Left hindlimb (tissue), 1 donor: ENCODE measurements at regions not wholly inside any gene's neighbourhood (a gene's known extent, or its start where the extent isn't known, plus 50 kb on each side); places are given as distances from the start of the nearest gene placed in this dataset.

ENCODE experiments used
- DNase-seq: peaks from one replicate; pipeline ENCODE4 v3.0.0-alpha.2; 2018

DNA sequence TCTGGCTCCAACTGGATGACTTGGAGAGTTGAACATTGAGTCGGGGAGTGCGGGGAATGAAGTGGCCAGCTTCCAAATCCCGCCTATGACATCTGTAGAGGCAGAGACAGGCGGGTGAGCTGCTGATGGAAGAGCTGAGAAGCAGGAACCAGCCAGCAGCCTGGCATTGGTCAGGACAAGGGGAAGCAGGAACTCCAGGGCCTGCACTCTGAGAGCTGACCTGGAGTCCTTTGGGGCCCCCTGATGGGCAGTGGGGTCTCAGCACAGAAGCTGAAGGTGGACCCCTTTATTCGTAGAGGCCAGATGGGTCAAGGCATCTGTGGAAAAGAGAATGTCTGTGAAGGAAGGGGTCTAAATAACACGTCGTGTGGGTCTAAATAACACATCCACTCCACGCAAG is 57.0 kb downstream of the SEC61G start:
- DNase-seq: no peak

GRCh38 chr7:54699715-54700114 is 59.3 kb downstream of the SEC61G start:
- DNase-seq: no peak

DNA sequence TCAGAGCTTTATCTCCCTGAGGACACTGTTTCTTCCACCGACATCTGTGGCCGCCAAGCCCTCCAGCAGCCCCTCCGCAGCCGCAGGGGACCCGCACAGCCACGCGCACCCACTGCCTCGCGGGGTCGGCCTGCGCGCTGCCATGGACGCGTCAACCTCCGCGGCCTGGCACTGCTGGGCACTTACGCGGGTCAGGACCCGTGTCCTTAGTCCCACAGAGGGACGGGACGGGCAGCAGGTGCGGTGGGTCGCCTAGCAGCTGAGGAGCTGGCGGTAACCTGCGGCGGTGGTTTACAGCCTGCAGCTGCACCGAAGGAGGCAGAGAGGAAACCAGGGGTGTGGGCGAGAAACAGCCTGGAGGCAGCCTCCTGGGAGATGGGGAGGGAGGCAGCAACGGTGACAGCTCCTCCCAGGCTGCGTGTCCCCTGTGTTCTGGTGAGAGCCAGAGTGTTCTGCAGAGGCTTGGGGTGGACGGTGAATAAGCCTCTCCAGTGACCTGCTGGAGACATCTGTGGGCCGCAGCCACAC is 61.3 kb downstream of the SEC61G start:
- no peak for DNase-seq

GRCh38 chr7:54690892-54691291 is 68.1 kb downstream of the SEC61G start:
- DNase-seq: no peak

GRCh38 chr7:54690050-54690443 is 69.0 kb downstream of the SEC61G start:
- DNase-seq: no peak

DNA sequence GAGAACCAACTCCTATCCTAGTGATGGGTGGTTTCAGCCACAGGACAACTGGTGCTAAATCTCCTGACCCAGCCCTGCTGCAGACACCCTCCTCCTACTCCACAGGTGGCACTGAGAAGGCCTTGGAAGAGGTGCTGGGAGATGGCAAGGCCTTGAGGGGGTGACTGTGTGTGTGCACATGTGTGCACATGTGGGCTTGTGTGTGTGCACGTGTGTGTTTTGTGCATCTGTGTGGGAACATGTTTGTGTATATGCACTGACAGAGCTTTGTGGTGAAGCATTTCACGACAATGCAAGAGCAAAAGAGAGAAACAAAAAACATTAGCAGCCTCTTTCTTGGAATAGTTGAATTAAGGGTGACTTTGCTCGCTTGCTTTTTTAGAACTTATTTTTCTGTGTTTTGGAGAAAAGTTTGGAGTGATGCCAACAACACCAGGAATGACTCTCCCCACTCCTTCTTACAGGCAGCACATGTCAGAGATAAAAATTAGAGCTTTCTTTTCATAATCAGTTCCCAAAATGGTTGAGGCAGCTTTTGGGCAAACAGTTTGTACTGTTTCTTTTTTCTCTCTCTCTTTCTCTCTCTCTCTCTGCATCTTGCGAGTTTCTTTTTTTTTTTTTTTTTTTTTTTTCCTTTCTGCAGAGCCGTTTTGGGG is 69.5 kb downstream of the SEC61G start:
- DNase-seq: no peak

GRCh38 chr7:54687462-54688212 is 71.4 kb downstream of the SEC61G start:
- no peak for DNase-seq

- no peak for DNase-seq
These were observed 78.5 kb downstream of the SEC61G start for GRCh38 chr7:54680377-54681005.

DNA sequence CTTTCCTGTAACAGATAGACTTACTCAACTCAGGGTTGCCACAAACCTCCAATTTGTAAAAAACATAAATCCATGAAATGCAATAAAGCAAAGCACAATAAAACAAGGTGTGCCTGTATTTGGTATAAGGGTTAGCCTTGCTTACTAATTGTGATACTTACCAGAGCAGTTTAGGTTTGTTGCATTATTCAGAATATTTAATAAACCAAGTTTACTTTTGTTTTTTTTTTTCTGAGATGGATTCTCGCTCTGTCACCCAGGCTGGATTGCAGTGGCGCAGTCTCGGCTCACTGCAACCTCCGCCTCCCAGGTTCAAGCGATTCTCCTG is 79.6 kb downstream of the SEC61G start:
- DNase-seq: no peak

DNA sequence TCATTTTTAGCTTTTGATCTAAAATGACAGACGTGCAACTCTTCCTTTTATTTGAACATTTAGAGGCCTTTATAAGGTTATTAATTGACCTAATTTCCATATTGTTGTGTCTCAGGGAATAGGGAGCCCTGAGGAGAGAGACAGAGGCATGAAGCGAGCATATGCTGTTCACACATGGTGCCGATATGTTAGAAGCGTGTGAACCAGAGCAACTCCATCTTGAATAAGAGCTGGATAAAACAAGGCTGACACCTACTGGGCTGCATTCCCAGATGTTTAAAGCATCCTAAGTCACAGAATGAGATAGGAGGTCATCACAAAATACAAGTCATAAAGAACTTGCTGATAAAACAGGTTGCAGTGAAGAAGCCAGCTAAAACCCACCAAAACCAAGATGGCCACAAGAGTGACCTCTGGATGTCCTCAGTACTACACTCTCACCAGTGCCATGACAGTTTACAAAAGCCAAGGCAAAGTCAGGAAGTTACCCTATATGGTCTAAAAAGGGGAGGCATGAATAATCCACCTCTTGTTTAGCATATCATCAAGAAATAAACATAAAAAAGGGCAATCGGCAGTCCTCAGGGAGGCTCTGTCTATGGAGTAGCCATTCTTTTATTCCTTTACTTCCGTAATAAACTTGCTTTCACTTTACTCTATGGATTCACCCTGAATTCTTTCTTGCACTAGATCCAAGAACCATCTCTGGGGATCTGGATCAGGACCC is 80.1 kb downstream of the SEC61G start:
- no peak for DNase-seq

DNA sequence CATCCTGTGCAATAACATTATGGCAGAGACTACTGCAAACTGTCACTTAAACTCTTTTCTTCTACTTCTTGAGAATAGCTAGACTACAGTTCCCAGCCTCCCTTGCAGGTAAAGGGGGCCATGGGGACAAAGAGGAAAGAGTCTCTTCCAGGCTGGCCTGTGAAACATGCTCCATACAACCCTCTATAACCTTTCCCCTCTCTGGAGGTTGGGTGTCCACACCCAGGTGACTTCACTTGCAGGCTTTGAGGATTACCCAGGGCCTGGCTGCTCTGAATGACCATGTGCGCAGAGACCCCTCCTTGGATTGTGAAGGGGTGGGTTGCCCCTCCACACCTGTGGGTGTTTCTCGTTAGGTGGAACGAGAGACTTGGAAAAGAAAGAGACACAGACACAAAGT is 84.1 kb downstream of the SEC61G start:
- DNase-seq: no peak

DNA sequence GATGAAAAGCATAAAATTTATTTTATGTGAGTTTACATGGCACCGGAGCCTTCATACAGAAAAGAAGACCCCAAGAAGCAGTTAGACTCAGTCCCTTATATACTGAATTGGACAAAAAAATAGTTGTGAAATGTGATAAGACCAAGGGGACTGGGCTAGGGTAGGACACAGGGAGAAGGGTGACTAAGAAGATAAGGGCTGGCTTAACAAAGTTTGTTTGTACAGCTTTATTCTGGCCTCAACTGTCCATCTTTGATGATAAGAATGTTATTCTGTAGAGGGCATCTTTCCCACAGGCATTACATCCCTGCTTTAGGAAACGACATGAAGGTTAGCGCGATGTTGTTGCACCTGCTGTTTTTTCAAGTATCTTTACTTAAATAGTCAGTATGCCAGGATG is 86.5 kb downstream of the SEC61G start:
- no peak for DNase-seq

GRCh38 chr7:54664235-54665228 is 94.5 kb downstream of the SEC61G start:
- DNase-seq: peak; percentile 69

DNA sequence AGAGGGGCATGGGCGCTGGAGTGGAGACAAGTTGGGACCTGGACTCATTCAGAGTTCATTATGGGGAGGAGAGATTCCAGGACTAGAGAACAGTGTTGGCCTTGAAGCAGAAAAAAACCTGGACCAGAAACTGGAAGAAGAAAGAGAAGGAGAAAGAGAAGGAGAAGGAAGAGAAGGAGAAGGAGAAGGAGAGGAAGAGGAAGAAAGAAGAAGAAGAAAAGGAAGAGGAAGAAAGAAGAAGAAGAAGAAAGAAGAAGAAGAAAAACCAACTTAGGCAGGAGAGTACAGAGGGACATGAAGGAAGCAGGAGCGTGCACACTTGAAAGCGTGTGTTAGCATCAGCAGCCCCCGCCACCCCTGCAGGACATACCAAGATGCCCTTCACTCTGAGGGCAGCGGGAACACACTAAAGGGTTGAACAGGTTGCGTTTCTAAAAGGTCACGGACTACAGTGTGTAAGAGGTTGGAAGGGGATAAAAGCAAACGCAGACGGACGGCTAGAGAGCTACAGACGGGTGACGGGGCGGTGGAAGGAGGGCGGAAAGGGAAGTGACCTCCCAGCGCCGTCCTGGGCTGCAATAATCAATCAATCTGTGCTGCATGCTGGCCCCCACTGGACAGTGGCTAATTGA is 95.3 kb downstream of the SEC61G start:
- no peak for DNase-seq

DNA sequence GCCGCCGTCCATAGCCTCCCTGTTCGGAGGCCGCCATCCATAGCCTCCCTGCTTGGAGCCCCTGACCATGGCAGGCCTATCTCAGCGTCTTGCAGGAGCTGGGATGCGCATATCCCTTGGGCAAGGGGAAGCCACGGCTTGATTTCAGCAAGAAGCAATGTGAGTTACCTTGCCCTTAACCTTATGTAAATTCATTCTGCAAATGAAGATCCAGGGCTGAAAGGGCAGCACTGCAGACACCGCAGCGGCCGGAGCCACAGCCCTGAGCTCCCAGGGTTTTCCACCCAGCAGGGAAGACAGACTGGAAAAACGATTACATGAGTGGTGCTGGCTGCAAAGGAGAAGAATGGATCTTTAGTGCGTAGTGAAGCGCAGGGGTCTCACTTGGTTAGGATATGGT is 95.8 kb downstream of the SEC61G start:
- no peak for DNase-seq

GRCh38 chr7:54662701-54663100 is 96.3 kb downstream of the SEC61G start:
- DNase-seq: no peak

GRCh38 chr7:54653905-54654304 is 105.1 kb downstream of the SEC61G start:
- no peak for DNase-seq

DNA sequence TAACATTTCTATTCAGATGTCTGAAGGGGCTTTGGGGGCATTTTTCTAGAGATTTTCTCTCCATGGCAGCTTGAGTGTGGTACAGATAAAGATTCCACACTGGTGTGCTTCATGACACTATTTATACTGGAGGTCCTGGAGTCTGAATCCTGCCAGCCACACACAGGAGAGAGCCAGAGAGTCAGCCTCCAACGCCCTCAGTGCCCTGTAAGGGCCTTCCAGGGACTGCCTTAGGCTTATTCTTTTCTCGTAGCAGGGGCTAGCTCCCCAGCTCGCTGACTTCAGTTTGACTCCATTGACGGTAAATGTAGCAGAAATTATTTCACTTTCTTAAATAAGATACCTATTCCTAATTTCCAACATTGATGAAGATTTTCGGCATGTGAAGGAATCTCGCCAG is 100.9 kb downstream of the VSTM2A start:
- no peak for DNase-seq

DNA sequence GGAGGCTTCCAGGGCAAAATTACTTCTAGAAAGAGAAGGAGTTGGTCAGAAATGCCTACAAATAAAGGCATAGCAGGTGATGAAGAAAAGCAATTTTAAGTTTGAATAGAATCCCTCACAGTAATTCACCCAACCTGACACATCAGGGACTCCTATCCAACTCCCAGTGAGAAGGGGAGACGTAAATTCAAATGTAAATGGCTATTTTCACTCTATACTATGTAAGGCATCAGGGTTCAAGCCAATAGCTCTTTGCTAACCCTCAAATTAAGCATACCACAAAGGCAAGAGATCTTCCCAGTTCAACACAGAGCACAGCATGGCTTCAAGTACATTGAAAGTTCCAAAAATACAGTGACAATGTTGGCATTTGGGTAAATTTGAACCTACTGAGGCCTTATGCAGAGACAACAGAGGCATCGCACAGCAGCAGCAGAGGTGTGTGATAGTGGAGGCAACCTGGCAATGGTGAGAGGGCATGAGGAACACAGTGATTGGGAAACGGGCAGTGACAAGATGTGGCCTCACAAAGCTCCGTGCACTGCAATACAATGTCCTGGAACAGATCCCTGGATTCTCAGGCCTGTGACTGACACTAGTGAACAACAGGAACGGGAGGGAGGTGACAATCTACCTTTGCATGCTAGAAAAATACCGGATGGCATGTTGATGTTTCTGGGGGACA is 95.7 kb downstream of the VSTM2A start:
- DNase-seq: no peak

DNA sequence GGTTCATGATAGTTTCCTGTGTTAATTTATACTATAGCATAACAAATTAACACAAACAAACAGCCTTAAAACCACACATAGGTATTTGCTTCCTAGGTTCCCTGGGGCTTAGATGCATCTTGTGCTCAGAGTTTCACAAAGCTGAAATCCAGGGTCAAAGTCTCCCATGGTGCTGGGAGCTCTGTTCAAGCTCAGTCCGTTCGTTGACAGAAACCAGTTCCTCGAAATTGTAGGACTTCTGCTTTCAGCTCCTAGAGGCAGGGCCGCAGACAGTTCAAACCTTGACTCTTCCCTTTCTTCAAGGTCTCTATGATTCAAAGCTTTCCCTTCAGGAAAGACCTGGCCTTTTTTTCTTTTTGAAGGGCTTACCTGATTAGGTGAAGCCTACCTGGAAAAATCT is 90.5 kb downstream of the VSTM2A start:
- no peak for DNase-seq

- DNase-seq: no peak
These were observed 87.6 kb downstream of the VSTM2A start for GRCh38 chr7:54629771-54630170.
